Lower lobe of right lung (tissue), 2 donors: ENCODE measurements at regions not wholly inside any gene's neighbourhood (a gene's known extent, or its start where the extent isn't known, plus 50 kb on each side); places are given as distances from the start of the nearest gene placed in this dataset.
A peak's percentile ranks its signal among the peaks of the same experiment; 100 is the strongest.
"Not testable (repeated sequence)": the region's sequence is repeated elsewhere in the genome, so short reads cannot be mapped to it uniquely, and the experiment has no call there.

Experiments
- ATAC-seq, 2 donors: fragments of 200-7000 bp; cut with Tn5 transposase; one replicate each; pipeline ENCODE4 v1.9.1; 2020 to 2022; ENCODE audit warnings: mild to moderate bottlenecking in 2 of 2, moderate library complexity in 2 of 2
- DNase-seq: peaks from one replicate; pipeline ENCODE4 v3.0.0-alpha.2; 2020
- H3K27ac ChIP-seq: fragments of 200-600 bp; one replicate; pipeline ENCODE4 v1.8.0; 2022
- H3K27me3 ChIP-seq: fragments of 200-600 bp; one replicate; pipeline ENCODE4 v1.8.0; 2022; ENCODE audit warnings: low read depth
- H3K36me3 ChIP-seq: fragments of 200-600 bp; one replicate; pipeline ENCODE4 v1.8.0; 2022; ENCODE audit warnings: mild to moderate bottlenecking
- H3K4me1 ChIP-seq: fragments of 200-600 bp; one replicate; pipeline ENCODE4 v1.8.0; 2022
- H3K4me3 ChIP-seq: fragments of 200-600 bp; one replicate; pipeline ENCODE4 v1.8.0; 2022; ENCODE audit warnings: mild to moderate bottlenecking
- H3K9me3 ChIP-seq: fragments of 200-600 bp; one replicate; pipeline ENCODE4 v1.8.0; 2022
- CTCF ChIP-seq: fragments of 200-600 bp; IDR thresholded peaks from one replicate; pipeline ENCODE4 v1.8.0; 2022; ENCODE audit warnings: antibody characterized with exemption, mild to moderate bottlenecking
- intact Hi-C: fragments of 100-400 bp; cut with DNase I; formaldehyde crosslinking; loops from one replicate; pipeline ENCODE4 v1.11.0; 2022
- donor health status: DM: no; HTN: yes; CAD: no; lungs with severe emphysema.

- no peaks in the 10 kb centered on the region for H3K4me1 ChIP-seq
- no peak for TF ChIP-seq CTCF
- DNase-seq (no peak), ATAC-seq (no peak)
- H3K27ac ChIP-seq: no peak overlapping the region
- H3K4me3 ChIP-seq: no peak overlapping the region
- no peaks in the 10 kb centered on the region for H3K9me3 ChIP-seq
- H3K36me3 ChIP-seq: no peaks in the 10 kb centered on the region
- no peaks in the 10 kb centered on the region for H3K27me3 ChIP-seq
- intact Hi-C loops: no loop called here
Measured at GRCh38 chr12:131510431-131510830, 200.5 kb upstream of the SFSWAP start.

GRCh38 chr12:131511391-131511802 is 199.5 kb upstream of the SFSWAP start:
- Histone ChIP-seq H3K27ac (no peak overlapping the region), H3K4me1 (no peaks in the 10 kb centered on the region), H3K9me3 (no peaks in the 10 kb centered on the region), H3K4me3 (no peak overlapping the region), H3K27me3 (no peaks in the 10 kb centered on the region), H3K36me3 (no peaks in the 10 kb centered on the region)
- no peak for TF ChIP-seq CTCF
- intact Hi-C loops: no loop called here
- DNase-seq (no peak), ATAC-seq (peak; percentile 73 to 81)

GRCh38 chr12:131511803-131512561 is 198.9 kb upstream of the SFSWAP start:
- no peaks in the 10 kb centered on the region for H3K4me1 ChIP-seq
- intact Hi-C loops: no loop called here
- no peak overlapping the region for H3K27ac ChIP-seq
- no peak overlapping the region for H3K4me3 ChIP-seq
- DNase-seq: no peak
- H3K27me3 ChIP-seq: no peaks in the 10 kb centered on the region
- no peak for TF ChIP-seq CTCF
- no peaks in the 10 kb centered on the region for H3K9me3 ChIP-seq
- no peak for ATAC-seq
- H3K36me3 ChIP-seq: no peaks in the 10 kb centered on the region

GRCh38 chr12:131513606-131514005 is 197.3 kb upstream of the SFSWAP start:
- Histone ChIP-seq H3K36me3 (no peaks in the 10 kb centered on the region), H3K27me3 (no peaks in the 10 kb centered on the region), H3K9me3 (peaks cover 7% of the 10 kb centered on the region), H3K27ac (no peak overlapping the region), H3K4me3 (no peak overlapping the region), H3K4me1 (no peaks in the 10 kb centered on the region)
- DNase-seq: no peak
- no peak for TF ChIP-seq CTCF
- intact Hi-C loops: no loop called here
- ATAC-seq: no peak

- H3K9me3 ChIP-seq, DNase-seq, H3K4me3 ChIP-seq, H3K4me1 ChIP-seq, intact Hi-C loops, H3K27ac ChIP-seq, H3K36me3 ChIP-seq, H3K27me3 ChIP-seq, ATAC-seq: not testable (repeated sequence)
Measured at GRCh38 chr12:131520553-131520952, 190.3 kb upstream of the SFSWAP start.

- no peak overlapping the region for H3K4me3 ChIP-seq
- DNase-seq (no peak), ATAC-seq (no peak)
- intact Hi-C loops: no loop called here
- H3K4me1 ChIP-seq: no peaks in the 10 kb centered on the region
- no peak for TF ChIP-seq CTCF
- H3K9me3 ChIP-seq: peaks cover 7% of the 10 kb centered on the region
- no peak overlapping the region for H3K27ac ChIP-seq
- no peaks in the 10 kb centered on the region for H3K36me3 ChIP-seq
- H3K27me3 ChIP-seq: no peaks in the 10 kb centered on the region
Measured at GRCh38 chr12:131521326-131521725, 189.6 kb upstream of the SFSWAP start.
